GM19395 (cell line): ENCODE measurements at regions not wholly inside any gene's neighbourhood (a gene's known extent, or its start where the extent isn't known, plus 50 kb on each side); places are given as distances from the start of the nearest gene placed in this dataset.

Experiments
- ATAC-seq: cut with Tn5 transposase; IDR thresholded peaks from one replicate; pipeline ENCODE4 v1.9.1; 2021; ENCODE audit warnings: mild to moderate bottlenecking, moderate library complexity; ENCODE audit not compliant: unreplicated experiment

DNA sequence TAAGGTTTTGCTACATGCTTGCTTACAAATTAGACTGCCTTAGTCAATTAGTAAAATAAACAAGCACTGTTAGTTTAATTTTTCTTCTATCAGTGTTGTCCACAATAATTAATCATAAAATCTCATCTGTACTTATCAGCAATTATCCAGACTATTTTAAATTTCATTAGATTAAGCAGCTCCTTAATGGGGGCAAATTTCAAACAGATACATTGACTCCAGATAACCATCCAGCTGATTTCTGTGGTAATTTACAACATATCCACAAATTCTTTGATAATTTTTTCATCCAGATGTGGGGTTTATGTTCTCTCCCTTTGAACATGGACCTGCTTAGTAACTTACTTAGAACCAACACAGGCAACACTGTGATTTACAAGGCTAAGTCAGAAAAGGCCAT lies 170.4 kb upstream of the CWC22 start:
- no peak for ATAC-seq

DNA sequence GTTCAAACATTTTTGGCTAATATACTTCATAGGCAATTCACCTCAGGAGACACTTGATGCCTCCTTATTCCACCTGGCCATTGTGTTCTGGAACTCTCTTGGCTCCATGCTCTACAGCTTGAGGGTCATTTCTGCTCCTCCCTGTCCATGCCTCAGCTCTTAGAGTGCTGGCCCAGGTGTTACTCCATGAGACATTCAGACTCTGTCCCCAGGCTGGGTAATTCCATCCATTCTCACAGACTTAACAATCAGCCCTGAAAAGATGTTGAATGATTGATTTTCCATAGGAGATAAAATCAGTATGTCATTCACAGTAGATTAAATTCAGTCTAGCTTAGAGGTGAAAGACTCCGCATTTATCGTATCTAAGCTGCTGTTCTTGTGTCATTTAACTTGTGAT lies 168.6 kb upstream of the CWC22 start:
- no peak for ATAC-seq

DNA sequence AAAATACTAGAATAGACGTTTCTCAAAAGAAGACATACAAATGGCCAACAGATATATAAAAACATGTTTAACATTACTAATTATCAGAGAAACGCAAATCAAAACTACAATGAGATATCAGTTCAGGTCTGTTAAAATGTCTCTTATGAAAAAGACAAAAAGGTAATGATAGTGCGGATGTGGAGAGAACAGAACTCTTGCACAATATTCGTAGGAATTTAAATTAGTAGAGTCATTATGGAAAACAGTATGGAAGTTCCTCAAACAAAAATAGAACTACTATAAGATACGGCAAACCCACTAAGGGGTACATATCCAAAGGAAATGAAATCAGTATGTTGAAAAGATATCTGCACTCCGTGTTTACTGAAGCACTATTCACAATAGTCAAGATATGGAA lies 167.5 kb upstream of the CWC22 start:
- ATAC-seq = no peak

DNA sequence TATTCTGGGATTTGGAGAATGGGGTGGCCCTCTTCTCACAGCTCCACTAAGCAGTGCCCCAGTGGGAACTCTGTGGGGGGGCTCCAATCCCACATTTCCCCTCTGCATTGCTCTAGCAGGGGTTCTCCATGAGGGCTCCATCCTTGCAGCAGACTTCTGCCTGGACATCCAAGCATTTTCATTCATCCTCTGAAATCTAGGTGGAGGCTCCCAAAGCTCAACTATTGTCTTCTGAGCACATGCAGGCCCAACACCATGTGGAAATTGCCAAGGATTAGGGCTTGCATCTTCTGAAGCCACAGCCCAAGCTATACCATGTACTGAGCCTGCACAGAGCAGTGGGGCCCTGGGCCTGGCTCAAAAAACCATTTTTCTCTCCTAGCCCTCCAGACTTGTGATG lies 162.4 kb upstream of the CWC22 start:
- ATAC-seq = no peak

DNA sequence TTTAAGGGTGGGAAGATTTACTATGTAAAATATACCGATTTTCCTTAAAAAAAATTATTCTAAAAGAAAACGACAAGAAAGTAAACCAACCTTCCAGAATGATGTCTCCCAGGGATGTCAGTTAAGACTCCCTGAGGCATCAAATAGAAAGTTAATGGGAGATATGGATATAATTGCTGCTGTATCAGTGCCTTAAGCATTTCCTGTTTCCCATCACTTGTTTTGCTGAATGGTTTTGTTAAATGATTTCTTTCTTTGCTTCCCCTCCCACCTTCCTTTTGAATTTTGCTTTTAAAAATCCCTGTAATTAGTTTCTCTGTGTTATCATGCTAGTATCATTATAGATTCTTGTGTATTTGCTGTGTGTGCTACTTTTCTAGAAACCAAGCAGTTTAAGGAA lies 154.3 kb upstream of the CWC22 start:
- ATAC-seq = no peak

DNA sequence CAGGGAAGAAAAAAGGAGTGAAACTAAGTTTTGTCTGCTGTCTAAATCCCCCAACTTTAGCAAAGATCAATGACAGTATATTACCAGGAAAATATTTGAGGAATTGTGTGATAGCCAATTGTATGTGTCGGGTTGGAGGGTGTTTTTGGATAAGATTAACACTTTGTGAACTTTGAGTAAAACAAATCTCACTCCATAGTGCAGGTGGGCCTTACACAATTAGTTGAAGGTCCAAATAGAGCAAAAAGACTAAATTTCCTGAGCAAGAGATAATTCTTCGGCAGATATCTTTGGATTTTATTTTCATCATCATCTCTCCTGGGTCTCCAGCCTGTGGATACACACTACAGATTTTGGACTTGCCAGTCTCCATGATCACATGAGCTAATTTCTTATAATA lies 152.8 kb upstream of the CWC22 start:
- ATAC-seq = no peak

DNA sequence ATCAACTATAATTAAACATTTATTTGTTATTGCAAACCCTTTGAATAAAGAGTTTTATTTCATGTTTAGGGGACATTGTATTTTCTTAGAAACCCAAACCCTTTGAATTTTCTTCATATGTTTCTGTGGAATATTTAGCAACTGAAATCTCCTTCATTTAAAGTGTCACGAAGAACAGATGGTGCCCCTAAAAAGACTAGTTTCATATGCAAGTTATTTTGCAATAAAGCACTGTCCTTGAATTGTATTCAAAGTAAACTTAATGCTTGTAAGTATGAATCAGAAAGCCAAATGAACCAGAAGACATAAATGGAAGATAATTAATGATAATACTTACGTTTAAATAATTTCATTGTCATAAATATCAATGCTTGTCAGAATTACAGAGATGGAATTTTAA lies 151.9 kb upstream of the CWC22 start:
- ATAC-seq = no peak

DNA sequence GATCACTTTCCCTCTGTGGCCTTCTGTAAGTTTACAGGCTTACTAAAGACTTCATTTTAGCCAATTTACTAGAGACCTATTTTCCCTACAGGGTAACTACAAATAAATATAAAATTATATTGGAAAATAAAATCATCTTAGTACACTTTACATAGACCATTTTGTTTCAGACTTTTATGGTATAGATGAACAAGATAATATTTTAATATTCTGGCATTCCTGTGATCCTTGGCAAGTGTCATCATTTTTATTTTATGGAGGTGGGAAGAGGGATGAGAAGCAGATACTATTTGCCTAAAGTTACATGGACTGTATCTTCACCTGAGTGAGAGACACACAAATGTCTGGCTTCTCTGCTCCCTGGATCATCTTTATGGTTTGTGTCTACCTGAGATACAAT lies 149.6 kb upstream of the CWC22 start:
- no peak for ATAC-seq

DNA sequence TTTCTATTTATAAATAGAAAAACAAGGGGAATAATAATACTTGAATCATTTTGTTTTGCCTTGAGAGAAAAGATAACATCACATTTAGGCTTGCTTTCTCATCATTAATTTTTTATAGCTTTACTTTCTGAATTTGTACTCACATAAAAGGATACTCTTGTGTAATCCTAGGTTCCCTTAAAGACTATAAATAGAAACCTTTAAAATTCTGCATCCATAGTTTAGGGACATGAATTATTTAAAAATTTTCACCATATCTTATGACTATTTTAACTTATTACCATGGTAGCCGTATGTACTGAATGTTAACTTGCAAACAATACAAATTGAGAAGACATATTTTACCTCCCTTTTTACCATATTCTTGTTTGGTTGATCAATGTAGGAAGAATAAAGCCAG lies 143.5 kb upstream of the CWC22 start:
- no peak for ATAC-seq

DNA sequence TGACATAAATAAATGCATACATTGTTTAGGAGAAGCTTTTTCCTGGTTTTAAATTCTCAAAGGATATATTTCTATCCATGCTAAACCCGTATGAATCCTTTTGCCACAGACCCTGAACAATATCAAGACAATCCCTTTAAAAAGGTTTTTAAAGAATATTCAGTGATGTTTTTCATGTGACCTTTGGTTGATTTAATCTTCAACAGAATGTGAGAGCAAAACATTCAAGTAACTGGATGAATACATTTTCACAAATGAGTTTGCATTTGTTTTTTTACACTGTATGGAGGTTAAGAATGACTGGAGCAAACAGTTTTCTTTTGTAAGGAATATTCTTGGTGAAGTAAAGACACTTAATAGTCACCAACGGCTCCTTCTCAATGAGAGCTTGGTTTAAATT lies 139.4 kb upstream of the CWC22 start:
- ATAC-seq = no peak

DNA sequence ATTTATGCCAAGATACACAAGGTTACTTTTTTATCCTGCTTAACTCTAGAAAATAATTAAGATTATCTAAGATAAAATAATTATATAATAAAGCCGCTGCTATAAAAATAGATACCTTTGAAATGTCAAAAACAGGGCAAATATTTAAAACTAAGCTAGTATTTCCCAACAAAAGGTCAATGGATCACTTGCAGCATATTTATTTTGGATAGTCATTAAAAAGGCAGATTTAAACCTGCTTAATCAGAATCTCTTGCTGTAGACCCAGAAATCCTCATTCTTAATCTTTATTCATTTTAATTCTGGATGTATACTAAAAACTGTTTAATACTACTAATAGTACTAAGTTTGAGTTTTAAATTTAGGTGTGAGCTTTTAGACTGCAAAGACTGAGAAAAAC lies 139.0 kb upstream of the CWC22 start:
- ATAC-seq = no peak

DNA sequence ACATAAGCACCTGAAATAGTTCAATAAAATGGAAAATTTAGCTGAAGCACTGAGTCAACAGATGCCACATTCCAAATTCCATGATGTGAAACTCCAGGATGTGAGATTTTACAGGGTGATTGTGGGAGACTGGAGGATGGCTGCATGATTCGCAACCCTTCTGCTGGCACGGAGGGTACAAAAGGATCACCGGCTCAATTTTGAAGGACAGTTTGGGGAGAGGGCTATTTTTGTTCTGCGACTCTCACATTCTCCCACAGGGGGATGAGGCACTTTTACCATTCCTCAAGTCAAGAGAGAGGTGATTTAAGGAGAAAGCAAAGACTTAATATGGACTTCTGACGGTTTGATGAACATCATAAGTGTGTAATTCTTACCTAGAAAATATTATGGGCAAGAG lies 138.1 kb upstream of the CWC22 start:
- no peak for ATAC-seq

DNA sequence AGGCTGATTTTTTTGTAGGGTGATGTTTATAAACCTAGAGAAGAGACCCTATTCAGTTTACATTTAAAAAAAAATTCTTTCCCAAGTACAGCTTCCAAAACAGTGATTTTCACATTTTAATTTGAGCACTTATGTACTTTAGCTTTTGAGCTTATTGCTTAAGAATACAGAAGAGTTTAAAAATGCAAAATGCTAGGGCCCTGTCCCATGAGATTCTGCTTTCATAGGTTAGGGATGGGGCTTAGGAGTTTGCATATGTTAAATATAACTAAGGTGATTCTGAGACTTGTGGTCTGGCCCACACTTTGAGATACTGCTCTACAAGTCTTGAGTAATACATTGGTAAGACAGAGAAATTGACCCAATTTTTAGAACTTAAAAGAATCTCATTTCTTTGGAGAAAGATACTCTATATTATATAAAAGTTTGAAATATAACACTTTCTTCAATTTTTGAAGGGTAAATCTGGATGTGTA lies 137.3 kb upstream of the CWC22 start:
- ATAC-seq = no peak

DNA sequence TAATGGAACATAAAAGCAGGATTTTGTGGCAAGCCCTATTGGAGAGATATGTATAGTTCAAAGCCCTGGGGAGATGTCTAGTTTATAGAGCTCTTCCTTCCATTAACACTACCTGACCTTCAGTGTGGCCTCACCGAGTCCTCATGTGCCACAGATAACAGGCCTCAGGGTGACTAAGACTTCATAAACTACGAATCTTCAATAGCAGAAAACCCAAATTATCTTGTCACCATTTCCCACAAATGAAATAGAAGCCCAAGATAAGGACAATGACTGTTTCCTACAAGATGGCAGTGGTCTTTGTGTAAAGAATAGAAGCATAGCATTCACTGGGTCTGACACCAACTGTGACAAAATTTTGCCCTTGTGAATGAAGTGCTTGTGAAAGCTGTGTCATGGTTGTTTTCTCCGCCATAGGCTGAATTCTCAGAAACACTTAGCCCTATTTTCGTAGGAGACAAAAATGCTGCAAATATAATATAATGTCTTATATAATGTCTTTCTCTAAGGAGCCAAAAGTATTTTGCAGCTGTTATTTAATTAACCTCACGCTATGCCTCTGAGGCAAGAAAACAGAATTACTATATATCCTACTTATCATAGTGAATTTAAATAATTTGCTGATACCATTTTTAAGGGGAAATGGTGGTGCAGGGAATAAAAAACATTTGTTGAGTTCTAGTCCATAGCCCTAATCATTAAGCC lies 136.7 kb upstream of the CWC22 start:
- no peak for ATAC-seq

DNA sequence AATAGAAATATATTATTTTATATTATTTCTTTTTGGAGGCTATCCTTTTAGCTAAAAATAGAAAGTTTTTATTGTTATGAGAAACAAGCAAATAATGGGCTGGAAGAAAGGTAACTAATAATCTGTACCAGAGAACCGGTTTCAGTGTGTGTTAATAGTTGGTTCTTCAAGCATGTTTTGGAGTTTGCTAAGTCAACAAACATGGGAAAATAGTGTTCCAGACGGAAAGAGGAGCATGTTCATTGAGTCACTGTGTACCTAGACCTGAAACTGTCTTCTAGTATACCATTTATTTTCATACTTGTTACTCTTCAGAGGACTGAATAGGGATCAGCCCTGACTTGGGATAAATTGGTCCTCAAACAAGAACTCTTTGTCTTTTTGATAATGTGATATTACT lies 134.5 kb upstream of the CWC22 start:
- no peak for ATAC-seq

DNA sequence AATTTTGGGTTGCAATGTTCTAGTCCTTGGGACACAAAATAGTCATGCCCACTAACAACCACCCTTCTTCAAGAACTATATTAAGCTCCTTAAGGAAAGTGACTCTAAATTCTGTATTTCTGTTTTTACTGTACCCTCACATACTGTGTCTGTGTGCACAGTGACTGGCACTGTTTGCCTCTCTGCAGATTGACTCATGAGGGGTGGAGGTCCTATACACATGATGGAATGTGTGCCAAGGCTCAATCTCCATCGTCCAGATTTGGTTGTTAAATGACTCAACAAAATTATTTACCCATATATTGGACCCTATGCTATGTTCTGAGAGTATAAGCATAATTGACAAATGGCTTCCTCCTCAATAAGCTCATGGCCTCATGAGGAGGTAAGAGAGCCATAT lies 126.6 kb upstream of the CWC22 start:
- no peak for ATAC-seq

DNA sequence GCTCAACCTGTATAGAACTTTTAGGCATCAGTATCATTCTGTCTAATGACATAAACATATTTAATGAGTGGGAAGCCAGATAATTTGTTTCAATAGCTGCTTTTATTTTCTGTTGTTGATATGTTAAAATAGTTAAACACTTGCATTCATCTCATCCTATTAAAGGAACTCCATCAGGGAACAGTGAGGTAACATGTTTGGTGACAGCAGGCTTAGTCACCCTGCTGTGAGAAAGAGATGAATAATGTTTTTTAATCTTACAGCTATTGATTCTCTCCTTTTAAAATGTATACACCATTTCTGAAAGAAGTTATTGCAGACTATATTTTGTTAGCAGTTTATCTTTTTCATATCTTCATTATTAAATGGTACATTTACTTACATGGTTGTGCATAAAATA lies 123.3 kb upstream of the CWC22 start:
- no peak for ATAC-seq

DNA sequence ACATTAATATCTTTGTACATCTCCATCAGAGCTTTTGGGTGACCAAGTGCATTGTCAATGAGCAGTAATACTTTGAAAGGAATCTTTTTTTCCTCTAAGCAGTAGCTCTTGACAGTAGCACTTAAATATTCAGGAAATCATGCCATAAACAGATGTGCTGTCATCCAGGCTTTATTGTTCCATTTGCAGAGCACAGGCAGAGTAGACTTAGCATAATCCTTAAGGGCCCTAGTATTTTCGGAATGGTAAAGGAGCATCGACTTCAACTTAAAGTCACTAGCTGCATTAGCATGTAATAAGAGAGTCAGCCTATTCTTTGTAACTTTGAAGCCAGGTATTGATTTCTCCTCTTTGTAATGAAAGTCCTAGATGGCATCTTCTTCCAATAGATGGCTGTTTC lies 121.8 kb upstream of the CWC22 start:
- no peak for ATAC-seq

DNA sequence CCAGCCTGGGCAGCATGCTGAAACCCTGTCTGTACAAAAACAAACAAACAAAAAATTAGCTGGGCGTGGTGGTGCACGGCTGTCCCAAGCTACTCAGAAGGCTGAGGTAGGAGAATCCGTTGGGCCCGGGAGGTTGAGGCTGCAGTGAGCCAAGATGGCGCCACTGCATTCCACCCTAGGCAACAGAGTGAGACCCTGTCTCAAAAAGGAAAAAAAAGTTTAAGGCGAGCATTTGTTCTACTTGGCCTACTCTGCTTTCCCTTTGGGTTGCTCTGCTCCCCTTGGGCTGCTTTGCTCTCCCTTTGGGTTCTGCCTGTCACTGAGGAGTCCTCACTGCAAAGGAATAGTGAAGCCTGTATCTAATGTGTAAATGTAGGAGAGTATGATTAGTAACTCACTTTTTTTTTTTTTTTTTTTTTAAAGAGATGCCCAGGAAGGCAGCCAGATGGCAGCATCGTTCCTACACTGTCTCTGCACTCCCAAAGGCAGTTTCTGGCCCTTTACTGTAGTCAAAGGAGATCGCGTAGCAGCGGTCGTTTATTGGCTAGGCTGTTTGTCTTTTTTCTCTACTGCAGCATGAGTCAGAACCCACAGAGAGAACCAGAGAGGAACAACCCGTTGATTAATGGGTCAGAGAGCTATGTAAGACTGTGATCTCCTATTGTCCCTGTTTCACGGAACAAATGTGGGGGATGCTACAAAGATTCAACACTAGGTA lies 118.3 kb upstream of the CWC22 start:
- peak; percentile 80 for ATAC-seq

DNA sequence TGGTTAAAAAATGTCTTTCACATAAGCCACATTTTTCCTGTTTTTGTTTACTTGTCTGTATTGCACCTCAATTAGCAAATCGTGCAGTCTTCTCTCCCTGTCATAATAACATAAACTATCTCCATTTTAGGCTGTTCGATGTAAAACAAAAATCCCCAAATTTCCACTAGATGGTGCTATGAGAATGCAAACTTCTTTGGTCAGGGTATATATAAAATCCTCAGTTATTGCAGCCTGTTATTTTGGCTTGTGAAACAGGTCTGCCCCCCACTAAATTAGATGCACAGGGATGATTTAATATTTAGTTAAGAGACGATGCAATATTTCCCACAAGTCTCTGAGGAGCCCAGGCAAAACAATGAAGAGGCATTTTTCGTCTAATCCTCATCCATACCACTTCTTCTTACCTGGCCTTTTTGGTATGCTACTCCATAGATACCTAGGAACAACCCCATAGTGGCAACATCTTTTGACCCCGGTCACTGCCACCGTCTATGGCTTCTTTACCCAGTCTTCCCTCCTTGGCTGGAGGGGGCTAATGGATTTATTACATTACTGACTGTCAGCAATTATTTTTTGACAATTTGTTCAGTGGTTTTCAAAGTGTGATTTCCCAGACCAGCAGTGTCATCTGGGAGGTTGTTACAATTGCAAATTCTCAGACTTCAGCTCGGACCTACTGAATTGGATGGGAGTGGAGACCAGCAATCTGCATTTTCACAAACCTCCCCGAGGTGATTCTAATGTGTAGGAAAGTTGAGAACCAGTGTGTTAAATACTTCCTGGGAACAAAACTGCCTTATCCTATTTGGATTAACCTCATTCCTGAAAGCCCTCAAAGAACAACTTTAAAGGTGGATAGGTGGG lies 117.4 kb upstream of the CWC22 start:
- peak; percentile 81 for ATAC-seq

DNA sequence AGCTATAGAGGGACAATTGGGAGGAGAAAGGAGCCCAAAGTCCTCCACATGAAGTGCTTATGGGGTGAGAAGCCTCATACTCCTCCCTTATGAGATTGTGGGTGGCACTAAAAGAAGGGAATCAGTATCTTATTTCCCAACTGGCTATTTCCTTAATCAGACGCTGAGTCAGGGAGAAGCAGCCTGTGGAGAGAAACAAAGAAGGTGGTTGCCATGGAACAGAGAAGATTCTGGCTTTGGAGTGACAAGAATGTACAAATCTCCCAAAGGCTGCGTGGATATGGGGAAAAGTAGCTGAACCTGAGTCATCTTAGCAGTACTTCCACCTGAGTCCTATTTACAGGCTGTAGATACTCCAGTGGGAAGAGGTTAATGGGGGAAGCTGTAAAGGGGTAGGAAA lies 115.8 kb upstream of the CWC22 start:
- no peak for ATAC-seq

DNA sequence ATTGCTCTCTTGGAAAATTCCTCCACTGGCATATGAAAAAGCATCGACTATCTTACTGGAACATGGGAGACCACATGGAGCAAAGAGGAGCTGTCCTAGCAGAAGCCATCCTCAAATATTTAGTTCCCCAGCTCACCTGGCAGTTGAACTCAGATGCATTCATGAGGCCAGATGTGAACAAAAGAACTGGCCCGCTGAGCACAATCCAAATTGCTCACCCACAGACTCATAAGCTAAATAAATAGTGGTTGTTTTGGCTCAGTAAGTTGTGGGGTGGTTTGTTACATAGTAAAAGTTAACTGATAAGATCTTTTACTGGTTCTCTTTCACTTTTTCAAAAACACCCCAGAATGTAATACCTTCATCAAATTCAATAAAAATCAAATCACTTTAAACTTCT lies 108.6 kb upstream of the CWC22 start:
- ATAC-seq = no peak
